ENCODE measurements at regions not wholly inside any gene's neighbourhood (a gene's known extent, or its start where the extent isn't known, plus 50 kb on each side); places are given as distances from the start of the nearest gene placed in this dataset.

- no peak for DNase-seq (ENCODE audit: low read depth)
- no peak overlapping the region for H3K4me3 ChIP-seq (ENCODE audit: control insufficient read depth, low read depth, low read length)
- TF ChIP-seq CTCF (conservative IDR thresholded peaks at IDR 0.05; ENCODE audit: control insufficient read depth, insufficient read depth, low read depth, low read length), result no peak
Observed at GRCh38 chr14:95418858-95419257, 97.6 kb downstream of the SYNE3 start.

- DNase-seq (ENCODE audit: low read depth), result no peak
- no peak for TF ChIP-seq CTCF (conservative IDR thresholded peaks at IDR 0.05; ENCODE audit: control insufficient read depth, insufficient read depth, low read depth, low read length)
- H3K4me3 ChIP-seq (ENCODE audit: control insufficient read depth, low read depth, low read length), result no peak overlapping the region
Observed at GRCh38 chr14:95417492-95417891, 97.8 kb upstream of the CLMN start.

GRCh38 chr14:95415993-95416392, 96.3 kb upstream of the CLMN start:
- no peak for TF ChIP-seq CTCF (conservative IDR thresholded peaks at IDR 0.05; ENCODE audit: control insufficient read depth, insufficient read depth, low read depth, low read length)
- DNase-seq (ENCODE audit: low read depth), result no peak
- H3K4me3 ChIP-seq (ENCODE audit: control insufficient read depth, low read depth, low read length), result no peak overlapping the region

- TF ChIP-seq CTCF (conservative IDR thresholded peaks at IDR 0.05; ENCODE audit: control insufficient read depth, insufficient read depth, low read depth, low read length), result no peak
- H3K4me3 ChIP-seq (ENCODE audit: control insufficient read depth, low read depth, low read length), result no peak overlapping the region
- DNase-seq (ENCODE audit: low read depth), result peak; percentile 57
Observed at GRCh38 chr14:95413289-95414215, 93.8 kb upstream of the CLMN start.

- TF ChIP-seq CTCF (conservative IDR thresholded peaks at IDR 0.05; ENCODE audit: control insufficient read depth, insufficient read depth, low read depth, low read length), result no peak
- no peak overlapping the region for H3K4me3 ChIP-seq (ENCODE audit: control insufficient read depth, low read depth, low read length)
- no peak for DNase-seq (ENCODE audit: low read depth)
Observed at GRCh38 chr14:95410838-95411237, 91.1 kb upstream of the CLMN start.

GRCh38 chr14:95409477-95410272, 90.0 kb upstream of the CLMN start:
- no peak for DNase-seq (ENCODE audit: low read depth)
- TF ChIP-seq CTCF (conservative IDR thresholded peaks at IDR 0.05; ENCODE audit: control insufficient read depth, insufficient read depth, low read depth, low read length), result no peak
- H3K4me3 ChIP-seq (ENCODE audit: control insufficient read depth, low read depth, low read length), result no peak overlapping the region
